Tibial nerve (tissue), 4 donors: ENCODE measurements at regions not wholly inside any gene's neighbourhood (a gene's known extent, or its start where the extent isn't known, plus 50 kb on each side); places are given as distances from the start of the nearest gene placed in this dataset.

ENCODE experiments used
- EP300 ChIP-seq, 2 donors: sonication (generic); formaldehyde crosslinking; IDR thresholded peaks; one replicate each; pipeline ENCODE4 v1.6.1; 2017; ENCODE audit warnings: antibody characterized with exemption in 2 of 2, mild to moderate bottlenecking in 1 of 2
- TF ChIP-seq, protein P1 (sequence below), 5 experiments: fragments of 200-600 bp in 3 of 5; fragments of 450-650 bp in 2 of 5; sonication (generic) in 3 of 5; IDR thresholded peaks; one replicate each; pipeline ENCODE4 v1.5.1; 2016 to 2019; ENCODE audit warnings: antibody characterized with exemption in 5 of 5, mild to moderate bottlenecking in 3 of 5, moderate library complexity in 2 of 5

DNA sequence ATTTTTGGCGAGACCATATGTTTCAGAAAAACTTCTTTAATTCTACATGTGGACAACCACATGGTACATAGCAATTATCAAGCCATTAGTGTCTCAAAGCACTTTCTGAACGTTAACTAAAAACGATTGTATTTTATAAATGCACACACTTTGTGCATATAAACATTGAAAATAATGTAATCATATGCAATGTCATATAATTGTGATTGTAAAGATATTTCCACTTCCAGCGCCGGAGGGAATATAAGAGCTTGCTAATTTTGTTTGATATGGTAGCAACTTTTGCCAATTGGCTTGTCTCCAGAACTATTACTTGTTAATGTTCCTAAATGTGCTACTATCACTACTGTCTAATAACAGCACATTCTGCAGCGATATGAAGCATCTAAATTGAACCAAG is 162.3 kb upstream of the SMIM31 start:
- TF ChIP-seq, protein P1, sequence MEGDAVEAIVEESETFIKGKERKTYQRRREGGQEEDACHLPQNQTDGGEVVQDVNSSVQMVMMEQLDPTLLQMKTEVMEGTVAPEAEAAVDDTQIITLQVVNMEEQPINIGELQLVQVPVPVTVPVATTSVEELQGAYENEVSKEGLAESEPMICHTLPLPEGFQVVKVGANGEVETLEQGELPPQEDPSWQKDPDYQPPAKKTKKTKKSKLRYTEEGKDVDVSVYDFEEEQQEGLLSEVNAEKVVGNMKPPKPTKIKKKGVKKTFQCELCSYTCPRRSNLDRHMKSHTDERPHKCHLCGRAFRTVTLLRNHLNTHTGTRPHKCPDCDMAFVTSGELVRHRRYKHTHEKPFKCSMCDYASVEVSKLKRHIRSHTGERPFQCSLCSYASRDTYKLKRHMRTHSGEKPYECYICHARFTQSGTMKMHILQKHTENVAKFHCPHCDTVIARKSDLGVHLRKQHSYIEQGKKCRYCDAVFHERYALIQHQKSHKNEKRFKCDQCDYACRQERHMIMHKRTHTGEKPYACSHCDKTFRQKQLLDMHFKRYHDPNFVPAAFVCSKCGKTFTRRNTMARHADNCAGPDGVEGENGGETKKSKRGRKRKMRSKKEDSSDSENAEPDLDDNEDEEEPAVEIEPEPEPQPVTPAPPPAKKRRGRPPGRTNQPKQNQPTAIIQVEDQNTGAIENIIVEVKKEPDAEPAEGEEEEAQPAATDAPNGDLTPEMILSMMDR (IDR thresholded peaks at IDR 0.05): no peak
- TF ChIP-seq EP300 (IDR thresholded peaks at IDR 0.05): no peak
